Neural progenitor cell (in vitro differentiated cells): ENCODE measurements at regions not wholly inside any gene's neighbourhood (a gene's known extent, or its start where the extent isn't known, plus 50 kb on each side); places are given as distances from the start of the nearest gene placed in this dataset.

Experiments
- EZH2phosphoT487 ChIP-seq: fragments of 200-600 bp; sonication (generic); IDR thresholded peaks from 2 replicates; pipeline ENCODE4 v1.6.1; 2017; ENCODE audit warnings: antibody characterized with exemption
- TF ChIP-seq, protein P1 (sequence below): fragments of 200-600 bp; sonication (generic); IDR thresholded peaks from 2 replicates; pipeline ENCODE4 v1.5.1; 2017; ENCODE audit warnings: antibody characterized with exemption, mild to moderate bottlenecking

DNA sequence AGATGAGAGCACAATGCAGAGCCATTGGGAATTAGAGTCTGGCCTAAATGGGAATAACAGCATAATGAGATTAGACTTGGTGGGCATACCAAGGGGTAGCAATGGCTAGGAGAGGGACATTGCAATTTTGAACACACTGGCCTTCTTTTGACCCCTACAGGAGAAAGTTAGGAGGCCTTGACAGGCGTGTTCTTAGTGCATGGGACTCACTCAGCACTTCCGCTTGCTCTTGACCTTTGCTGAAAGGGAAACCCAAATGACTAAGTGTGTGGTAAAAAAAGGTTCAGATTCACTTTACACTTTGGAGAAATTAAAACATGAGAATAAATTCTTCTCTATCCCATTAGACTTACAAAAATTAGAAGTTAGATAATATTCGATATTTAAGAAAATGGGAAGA lies 317.4 kb downstream of the DIPK2A start:
- TF ChIP-seq, protein P1, sequence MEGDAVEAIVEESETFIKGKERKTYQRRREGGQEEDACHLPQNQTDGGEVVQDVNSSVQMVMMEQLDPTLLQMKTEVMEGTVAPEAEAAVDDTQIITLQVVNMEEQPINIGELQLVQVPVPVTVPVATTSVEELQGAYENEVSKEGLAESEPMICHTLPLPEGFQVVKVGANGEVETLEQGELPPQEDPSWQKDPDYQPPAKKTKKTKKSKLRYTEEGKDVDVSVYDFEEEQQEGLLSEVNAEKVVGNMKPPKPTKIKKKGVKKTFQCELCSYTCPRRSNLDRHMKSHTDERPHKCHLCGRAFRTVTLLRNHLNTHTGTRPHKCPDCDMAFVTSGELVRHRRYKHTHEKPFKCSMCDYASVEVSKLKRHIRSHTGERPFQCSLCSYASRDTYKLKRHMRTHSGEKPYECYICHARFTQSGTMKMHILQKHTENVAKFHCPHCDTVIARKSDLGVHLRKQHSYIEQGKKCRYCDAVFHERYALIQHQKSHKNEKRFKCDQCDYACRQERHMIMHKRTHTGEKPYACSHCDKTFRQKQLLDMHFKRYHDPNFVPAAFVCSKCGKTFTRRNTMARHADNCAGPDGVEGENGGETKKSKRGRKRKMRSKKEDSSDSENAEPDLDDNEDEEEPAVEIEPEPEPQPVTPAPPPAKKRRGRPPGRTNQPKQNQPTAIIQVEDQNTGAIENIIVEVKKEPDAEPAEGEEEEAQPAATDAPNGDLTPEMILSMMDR: no peak
- no peak for TF ChIP-seq EZH2phosphoT487
